Hematopoietic multipotent progenitor cell treated with erythropoietin and hydrocortisone succinate and interleukin-3 and kit ligand, for 17 days (in vitro differentiated cells): ENCODE measurements at regions not wholly inside any gene's neighbourhood (a gene's known extent, or its start where the extent isn't known, plus 50 kb on each side); places are given as distances from the start of the nearest gene placed in this dataset.
"Not testable (repeated sequence)": the region's sequence is repeated elsewhere in the genome, so short reads cannot be mapped to it uniquely, and the experiment has no call there.

Source experiments
- DNase-seq: peaks from one replicate; pipeline ENCODE4 v3.0.0-alpha.2; 2015; ENCODE audit warnings: low spot score

DNA sequence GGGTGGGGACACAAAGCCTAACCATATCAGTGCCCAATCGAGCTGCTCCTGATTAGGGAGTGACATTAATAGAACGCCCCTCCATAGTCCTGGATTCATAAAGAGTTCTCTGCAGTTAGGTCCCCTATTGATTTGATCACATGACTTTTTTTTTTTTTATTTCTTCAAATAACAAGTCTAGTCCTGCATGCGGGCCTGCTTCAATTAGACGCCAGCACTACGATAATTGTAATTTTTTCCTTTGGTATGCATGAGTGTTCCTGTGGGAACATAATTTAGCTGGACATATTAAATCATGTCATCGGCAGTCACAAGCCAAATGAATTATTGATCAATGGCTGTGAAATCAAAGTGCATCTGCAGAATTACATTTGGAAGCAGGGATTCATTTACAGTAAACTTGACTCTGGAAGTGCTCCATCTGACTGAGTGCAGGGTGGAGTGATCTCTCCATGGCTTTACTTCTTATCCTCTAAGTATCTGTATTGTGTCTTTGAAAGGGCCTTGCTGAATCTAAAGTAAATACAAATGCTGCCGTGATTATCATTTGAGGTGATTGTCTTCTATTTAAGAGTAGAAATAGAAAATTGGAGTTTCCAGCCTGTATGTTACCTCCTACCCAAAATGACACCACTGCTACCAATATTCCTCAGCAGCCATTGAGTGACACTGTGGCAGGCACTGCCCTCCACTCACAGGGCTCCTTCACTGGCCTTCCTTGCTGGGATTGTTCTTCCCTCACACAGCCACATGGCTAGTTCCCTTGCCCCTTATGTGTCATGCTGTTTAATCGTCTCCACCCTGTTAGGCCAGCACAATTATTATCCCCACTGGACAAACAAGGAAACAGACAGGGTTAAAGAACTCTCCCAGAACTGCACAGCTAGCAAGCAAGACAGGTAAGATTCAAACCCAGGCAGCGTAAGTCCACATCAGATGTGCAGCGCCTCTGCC lies 337.4 kb upstream of the ID2 start:
- DNase-seq, result no peak

DNA sequence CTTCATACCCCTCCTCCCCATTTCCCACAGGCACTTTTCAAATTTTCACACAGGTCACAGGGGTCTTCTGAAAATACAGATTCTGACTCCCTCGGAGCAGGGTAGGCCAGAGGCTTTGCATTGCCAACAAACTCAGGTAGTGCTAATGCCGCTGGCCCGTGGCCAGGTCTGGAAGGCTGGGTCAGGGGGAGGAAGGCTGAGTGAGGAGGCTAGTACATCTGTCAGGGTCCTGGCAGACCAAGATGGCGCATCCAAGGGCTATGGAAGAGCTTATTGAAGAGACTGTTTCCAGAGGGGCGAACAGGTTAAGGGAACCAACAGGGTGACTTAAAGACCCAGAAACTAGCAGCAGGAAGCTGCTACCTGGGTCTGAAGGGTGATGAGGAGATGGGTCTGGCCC lies 336.7 kb upstream of the ID2 start:
- no peak for DNase-seq

DNA sequence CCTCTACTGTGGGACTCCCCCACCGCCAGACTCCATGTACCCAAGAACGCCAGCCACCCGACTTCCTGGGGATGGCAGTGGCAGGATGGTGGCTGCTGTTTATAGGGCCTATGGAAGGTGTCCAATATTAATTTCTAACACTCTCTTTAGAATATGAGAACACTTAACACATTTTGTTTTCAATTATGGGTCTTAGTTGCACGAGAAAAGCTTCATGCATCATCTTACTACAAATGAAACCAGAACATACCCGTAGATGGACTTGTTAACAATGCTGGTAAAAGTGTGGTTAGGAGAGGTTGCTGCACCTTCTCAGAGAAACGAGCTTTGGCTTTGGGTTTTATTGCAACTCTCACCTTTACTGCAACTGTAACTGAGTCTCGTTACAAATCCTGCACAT lies 335.6 kb upstream of the ID2 start:
- no peak for DNase-seq

DNA sequence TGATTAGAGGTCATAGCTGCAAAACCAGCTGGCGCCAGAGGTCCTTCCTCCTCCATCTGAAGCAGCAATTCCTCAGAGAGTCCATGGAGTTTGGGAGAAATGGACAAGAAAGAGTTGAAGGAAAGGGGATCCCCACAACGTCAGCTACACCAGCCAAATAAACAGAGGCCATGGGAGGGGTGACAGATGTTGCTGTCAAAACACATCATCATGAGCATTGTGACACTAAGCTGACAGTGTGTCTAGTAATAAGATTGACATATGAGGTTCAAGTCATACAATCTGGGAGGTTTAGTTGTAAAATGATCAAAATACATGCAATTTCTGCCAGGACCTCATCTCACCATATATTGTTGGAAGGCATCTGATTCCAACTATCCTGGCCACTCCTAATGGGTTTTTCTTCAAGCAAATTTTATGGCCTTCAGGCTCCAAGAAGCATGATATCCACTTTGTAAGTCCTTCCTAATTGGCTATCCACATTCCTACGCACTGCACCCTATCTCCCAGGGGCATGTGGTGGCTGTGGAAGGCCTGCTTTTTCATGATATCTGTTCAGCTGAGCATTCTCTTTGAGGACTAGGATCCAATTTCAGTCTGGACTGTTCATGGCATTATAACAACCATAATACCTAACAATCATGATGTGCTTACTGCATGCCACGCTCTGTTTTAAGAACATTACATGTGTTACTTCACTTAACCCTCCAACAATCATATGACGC lies 335.0 kb upstream of the ID2 start:
- no peak for DNase-seq

DNA sequence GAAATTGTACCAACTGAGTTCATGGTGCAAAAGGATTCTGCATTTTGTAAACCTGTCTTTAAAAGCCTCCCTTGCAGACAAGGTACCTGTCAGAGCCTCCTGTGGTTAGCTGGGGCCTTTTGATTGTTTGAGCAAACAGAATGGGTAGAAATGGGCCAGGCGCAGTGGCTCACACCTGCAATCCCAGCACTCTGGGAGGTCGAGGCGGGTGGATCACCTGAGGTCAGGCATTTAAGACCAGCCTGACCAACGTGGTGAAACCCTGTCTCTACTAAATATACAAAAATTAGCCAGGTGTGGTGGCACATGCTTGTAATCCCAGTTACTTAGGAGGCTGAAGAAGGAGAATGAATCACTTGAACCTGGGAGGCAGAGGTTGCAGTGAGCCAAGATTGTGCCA lies 332.9 kb upstream of the ID2 start:
- DNase-seq, result not testable (repeated sequence)

DNA sequence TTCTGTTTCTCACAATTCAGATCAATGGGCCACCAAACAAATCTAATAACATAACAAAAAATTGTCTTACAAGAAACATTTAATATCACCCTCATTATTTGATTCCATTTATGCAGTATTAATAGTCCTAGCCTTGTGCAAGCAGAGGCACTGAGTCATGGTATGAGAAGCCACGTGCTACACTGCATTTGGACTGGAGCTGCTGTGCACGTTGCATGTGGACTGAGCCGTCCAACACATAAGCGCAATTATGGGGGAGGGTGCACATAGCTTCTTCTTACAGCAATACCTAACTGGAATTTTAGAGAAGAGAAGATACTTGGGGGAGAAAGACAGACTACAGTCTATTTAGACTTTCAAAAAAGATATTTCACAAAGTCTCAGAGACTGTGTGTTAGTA lies 329.6 kb upstream of the ID2 start:
- no peak for DNase-seq

DNA sequence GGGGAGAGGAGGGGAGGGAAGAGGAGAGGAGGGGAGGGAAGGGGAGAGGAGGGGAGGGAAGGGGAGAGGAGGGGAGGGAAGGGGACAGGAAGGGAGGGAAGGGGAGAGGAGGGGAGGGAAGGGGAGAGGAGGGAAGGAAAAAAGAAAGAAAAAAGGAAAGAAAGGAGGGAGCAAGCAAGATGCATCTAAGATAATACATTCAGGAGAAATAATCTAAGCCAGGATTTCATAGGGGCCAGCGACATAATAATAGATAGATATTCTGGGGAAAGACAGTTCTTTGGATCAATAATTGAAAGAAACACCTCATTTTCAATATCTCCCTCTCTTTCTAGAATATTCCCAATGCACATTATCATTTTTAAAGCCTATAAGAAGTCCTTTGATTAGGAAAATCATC lies 328.9 kb upstream of the ID2 start:
- DNase-seq, result no peak

DNA sequence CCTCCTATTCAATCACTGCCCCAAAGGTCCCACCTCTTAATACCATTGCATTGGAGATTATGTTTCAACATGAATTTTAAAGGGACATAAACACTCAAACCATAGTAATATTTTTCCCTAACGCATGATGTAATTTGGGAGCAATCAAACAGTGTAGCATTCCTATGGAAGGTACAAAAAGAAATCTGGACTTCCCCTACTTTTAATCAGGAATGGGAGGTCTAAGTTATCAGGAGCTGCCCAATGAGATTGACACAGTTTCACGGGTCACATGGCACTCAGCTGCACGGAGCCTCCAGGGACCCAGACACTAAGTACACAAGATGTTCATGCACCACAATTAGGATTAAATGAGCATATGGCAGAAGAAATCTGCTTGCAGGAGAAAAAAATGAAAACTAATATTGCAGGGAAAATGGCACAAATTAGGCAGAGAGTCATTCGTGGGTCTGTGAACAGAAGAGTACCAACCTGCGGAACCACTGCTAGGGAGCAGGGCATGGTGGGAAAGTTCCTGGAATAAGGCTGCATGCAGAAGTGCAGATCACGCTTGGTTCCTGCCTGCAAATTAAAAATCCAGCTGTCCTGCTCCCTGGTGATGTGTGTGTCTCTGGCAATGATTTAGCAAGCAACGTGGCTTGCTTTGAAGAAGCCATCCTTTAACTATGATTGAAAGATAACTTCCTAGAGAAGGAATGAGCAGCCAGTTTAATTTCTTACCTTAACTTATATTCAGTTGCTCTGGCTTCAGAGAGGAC lies 326.6 kb upstream of the ID2 start:
- no peak for DNase-seq

DNA sequence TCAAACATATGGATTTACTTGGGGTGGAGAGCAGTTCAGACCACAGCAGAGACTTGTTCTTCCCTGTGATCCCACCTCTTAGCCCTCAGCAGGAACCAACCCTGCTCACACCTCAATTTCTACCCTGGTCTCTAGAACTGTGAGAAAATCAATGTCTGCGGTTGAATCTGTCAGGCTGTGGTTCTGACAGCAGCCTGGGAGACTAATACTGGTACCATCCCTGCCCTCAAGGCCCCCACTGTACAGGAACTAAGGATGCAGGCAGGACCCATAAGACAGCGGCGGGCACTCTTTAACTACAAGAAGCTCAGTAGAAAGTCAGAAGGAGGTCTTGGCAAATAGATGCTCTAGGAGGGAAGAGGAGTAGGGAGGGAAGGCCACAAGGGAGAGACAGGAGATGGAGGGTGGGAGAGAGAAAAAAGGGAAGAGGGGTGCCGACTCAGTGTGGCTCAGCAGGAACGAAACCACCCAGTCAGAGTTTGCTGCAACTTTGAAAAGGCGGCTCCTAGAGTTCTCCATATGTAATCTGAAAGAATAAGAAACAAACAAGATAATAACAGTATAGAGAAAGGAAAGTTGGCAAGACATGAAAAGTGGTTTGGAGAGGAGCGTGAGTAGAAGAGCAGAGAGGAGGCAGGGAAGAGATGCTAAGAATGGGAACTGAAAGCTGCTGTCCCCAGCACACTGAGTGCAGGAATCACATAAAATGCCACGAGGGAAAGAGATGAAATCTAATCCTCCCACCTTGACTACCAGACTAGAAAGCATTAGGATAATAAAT lies 323.9 kb upstream of the ID2 start:
- DNase-seq, result no peak

DNA sequence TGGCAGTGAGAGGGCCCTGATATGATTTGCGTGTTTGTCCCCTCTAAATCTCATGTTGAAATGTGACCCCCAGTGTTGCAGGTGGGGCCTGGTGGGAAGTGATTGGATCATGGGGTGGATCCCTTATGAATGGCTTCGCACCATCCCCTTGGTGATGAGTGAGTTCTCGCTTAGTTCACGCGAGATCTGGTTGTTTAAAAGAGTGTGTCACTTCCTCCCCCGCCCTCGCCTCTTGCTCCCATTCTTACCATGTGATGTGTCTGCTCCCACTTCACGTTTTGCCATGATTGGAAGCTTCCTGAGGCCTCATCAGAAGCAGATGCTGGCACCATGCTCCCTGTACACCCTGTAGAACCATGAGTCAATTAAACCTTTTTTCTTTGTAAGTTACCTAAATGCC lies 319.9 kb upstream of the ID2 start:
- DNase-seq, result no peak

DNA sequence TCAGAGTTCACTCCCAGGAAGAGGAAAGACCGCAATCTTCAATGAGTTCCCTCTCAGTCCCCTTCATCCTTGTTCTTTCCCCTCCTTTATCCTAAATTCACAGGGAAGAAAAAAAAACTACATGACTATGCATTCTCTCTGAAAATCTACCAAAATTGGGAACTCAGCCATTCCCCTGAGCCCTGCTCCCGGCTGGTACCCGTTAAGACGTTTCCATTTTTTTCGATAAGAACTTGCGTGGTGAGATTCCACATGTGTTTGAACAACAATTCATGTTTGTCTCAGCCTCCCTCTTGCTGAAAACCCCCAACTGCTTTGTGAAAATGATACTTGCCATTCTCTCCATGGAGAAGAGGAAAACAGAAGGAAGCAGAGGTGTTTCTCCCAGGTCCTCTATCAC lies 318.7 kb upstream of the ID2 start:
- no peak for DNase-seq

DNA sequence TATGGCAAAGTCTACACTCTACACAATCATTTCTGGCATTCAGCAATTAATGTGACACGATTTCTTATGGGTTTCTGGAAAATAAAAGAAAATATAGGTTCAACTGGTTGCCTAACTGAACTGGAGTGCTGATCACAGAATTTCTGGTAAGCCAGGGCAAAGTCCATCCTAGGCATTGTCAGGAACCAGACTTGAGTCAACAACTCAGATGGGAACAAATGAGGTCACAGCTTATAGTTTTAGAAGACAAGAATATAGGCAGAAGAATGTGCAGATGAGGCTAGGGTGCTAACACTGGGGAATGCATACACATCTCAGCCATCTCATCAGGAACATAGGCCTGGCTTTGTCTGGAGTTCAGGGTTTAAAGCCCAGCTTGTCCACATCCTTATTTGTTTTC lies 317.2 kb upstream of the ID2 start:
- DNase-seq, result no peak

DNA sequence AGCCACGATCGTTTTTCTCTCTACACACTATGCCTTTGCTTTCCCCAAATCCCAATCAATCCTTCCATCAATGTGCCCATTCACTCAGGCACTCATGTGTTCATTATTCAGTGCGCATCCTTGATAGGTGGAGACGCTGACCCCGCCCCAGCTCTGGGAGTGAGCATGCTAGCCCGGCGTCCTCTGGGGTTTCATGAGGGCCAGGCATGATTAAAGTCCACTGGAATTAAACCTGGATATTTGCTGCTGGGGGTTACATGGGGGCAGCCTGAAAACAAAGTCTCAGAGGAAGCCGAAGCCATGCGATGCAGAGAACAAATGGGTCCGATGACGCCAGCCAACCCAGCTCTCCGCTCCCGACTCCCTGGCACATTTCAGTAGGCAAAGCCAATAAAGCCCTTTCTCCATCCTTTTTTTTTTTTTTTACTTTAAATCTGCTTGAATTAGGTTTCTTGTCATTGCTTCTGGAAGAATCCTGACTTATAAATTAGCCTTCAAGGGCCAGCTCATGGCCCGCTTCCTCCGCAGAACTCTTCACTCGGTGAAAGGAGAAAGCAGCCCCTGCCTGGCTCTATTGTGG lies 316.4 kb upstream of the ID2 start:
- no peak for DNase-seq

DNA sequence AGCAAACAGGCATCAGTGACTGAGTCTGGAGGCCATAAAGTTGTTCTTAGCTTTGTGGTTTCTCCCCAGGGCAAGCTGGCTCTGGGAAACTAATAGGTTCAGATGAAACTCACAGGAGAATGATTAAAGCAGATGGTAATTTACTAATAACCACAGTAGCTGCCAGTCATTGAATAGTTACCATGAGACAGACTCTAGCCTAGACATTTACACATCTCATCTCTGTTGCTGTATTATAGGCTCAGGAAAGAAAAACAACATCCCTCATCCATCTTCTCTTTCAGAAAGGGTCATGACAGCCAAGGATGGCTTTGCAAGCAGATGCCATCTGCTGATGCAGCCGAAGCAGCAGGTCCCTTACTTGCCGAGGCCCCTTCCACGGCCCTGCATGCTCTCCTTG lies 314.0 kb upstream of the ID2 start:
- DNase-seq, result no peak

DNA sequence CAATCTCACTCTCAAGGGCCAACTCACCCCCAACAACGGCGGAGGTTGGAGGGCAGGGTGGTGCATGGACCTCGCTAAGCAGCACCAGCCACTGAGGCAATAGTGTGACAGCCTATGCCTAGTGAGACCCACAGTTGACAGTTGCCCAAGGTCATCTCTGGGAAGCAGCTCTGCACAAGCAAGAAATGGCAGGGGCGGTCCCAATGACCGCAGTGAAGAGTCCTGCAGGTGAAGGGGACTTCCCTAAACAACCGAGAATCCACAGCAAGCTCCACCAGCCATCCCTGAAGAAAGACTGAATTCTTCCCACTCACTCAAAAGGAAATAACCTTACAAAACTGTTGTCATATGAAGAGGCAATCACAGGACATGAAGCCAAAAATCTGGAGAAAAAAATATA lies 313.4 kb upstream of the ID2 start:
- no peak for DNase-seq

DNA sequence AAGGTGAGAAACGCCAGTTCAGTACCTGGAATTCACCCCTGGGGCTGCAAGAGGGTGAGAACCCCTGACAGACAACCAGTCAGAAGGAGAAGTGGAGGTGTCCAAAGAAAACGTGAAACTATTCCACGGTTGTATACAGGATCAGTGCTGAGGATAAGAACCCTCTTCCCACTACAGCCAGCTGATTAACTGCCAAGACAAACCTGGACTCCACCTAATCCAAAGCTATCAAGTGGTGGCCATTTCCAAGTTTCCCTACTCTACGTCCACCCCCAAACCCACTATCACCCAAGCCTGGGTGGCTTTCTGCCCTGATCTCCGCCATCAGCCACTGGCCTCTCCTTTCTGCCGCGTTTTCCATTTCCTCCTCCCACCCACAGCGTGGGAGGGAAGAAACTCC lies 312.3 kb upstream of the ID2 start:
- no peak for DNase-seq

DNA sequence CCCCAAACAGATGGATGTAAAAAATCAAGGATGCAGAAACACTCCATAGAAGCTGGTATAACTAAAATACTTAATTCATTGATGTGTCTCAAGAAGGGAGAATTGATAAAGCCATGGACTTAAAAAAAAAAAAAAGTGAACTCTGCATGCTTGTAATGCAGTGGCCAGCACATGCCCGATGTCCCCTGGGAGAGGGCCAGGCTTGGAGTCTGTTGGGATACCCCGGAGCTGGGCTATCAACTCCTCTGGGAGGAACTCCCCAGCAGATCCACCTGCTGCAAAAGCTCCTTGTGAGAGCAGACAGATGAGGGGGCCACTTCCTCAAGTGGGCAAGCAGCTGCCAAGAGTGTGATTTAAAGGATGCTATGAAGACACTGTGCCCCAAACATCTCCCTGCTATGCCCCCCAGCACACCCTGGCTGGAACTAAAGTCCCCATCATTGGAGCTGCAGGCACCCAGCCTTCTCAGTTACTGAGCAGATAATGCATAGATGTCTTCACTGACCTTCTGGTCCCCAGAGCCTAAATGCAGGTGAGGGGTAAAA lies 311.5 kb upstream of the ID2 start:
- DNase-seq, result no peak

DNA sequence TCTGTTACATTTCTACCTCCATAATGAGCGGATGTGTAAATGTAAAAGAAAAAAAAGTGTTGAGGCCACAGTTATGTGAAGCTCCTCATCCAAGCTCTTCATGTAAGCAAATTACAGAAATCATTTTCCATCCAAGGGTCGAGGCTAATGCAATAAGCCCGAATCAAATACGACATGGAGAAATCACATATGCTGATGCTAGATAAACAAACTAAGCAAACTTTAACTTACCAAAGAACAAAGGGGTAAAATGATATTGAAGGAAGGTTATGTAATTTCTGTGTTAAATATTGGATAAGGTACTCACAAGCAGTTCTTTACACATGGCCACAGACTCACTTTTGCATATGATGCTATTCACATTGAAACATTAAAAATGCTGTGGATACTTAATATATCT lies 310.2 kb upstream of the ID2 start:
- no peak for DNase-seq

DNA sequence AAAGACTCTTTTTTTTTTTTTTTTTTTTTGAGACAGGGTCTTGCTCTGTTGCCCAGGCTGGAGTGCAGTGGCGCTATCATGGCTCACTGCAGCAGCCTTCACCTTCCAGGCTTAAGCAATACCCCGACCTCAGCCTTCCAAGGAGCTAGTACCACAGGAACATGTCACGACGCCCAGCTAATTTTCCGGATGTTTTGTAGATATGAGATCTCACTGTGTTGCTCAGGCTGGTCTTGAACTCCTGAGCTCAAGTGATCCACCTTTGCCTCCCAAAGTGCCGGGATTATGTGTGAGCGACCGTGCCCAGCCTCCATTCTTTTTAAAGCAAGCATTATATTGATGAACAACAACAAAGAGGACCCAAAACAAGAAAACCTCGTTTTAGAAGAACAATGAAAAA lies 307.1 kb upstream of the ID2 start:
- no peak for DNase-seq

DNA sequence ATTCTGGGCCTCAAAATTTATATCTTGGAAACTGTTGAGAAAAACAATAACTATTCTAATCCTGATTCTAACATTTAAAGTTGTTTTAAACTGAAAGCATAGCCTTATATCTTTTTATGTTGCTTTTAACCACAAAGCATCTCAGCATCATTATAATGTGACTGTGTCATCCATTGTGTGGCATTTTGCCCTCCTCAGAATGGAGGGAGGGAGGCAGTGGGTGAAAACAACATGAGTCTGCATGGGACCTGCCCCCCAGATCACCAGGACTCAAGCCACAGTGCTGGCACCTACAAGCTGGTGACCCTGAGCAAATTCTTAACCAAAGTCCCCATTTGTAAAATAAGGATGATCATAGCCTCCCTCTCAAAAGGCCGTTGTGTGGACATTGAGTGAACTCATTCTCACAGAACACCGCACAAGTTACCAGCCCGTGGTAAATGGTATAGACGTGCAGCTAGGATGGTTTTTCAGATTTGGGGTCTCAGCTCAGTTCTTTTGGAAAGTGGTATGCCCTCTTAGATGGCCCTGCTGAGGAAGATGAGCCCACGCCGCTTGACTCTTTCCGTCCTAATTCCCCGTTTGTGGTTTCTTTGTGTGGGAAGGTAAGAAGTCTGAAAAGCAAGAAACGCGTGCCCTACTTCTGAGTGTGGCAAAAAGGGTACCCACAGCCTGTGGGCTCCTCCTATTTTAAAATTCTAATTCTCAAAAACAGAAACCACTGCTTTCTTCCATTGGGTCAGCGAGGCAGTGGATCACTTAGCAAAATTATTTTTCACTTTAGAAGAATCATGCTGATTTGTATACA lies 305.0 kb upstream of the ID2 start:
- DNase-seq, result no peak
